Right atrium auricular region (tissue), 2 donors: ENCODE measurements at regions not wholly inside any gene's neighbourhood (a gene's known extent, or its start where the extent isn't known, plus 50 kb on each side); places are given as distances from the start of the nearest gene placed in this dataset.
A peak's percentile ranks its signal among the peaks of the same experiment; 100 is the strongest.

Source experiments
- DNase-seq: peaks from one replicate; pipeline ENCODE4 v3.0.0-alpha.2; 2019; ENCODE audit warnings: low spot score
- H3K27ac ChIP-seq, 2 donors: fragments of 200-600 bp; sonication (generic); 1 replicate in 1 of 2; 2 replicates in 1 of 2; pipeline ENCODE4 v1.5.1; 2016 to 2019
- H3K27me3 ChIP-seq, 2 donors: fragments of 200-600 bp; sonication (generic); one replicate each; pipeline versions ENCODE4 v1.5.1 to v1.6.0; 2017 to 2019
- H3K36me3 ChIP-seq: fragments of 200-600 bp; sonication (generic); one replicate; pipeline ENCODE4 v1.5.1; 2016
- H3K4me1 ChIP-seq, 2 donors: fragments of 200-600 bp; sonication (generic); one replicate each; pipeline versions ENCODE4 v1.5.1 to v1.6.0; 2017 to 2019
- H3K4me3 ChIP-seq, 2 donors: fragments of 200-600 bp; sonication (generic); 1 replicate in 1 of 2; 2 replicates in 1 of 2; pipeline ENCODE4 v1.5.1; 2017 to 2019; ENCODE audit warnings: mild to moderate bottlenecking in 1 of 2, moderate library complexity in 1 of 2
- H3K9me3 ChIP-seq, 2 donors: fragments of 200-600 bp; sonication (generic); one replicate each; pipeline ENCODE4 v1.5.1; 2019
- CTCF ChIP-seq, 2 donors: fragments of 200-600 bp; sonication (generic); IDR thresholded peaks; one replicate each; pipeline ENCODE4 v1.5.1; 2019; ENCODE audit warnings: antibody characterized with exemption in 2 of 2

GRCh38 chr2:172299741-172300140, 127.6 kb upstream of the ITGA6 start:
- DNase-seq: no peak

GRCh38 chr2:172300851-172301250, 126.5 kb upstream of the ITGA6 start:
- no peaks in the 10 kb centered on the region for H3K9me3 ChIP-seq
- no peak overlapping the region for H3K27ac ChIP-seq
- peaks cover 0 to 10% of the 10 kb centered on the region in 2 donors for H3K4me1 ChIP-seq
- no peak for DNase-seq
- H3K4me3 ChIP-seq: no peak overlapping the region
- H3K27me3 ChIP-seq: no peaks in the 10 kb centered on the region
- no peaks in the 10 kb centered on the region for H3K36me3 ChIP-seq
- no peak for TF ChIP-seq CTCF (IDR thresholded peaks at IDR 0.05)

More at GRCh38 chr2:172299741-172300140, 127.6 kb upstream of the ITGA6 start:
- Histone ChIP-seq H3K27ac (no peak overlapping the region), H3K9me3 (no peaks in the 10 kb centered on the region), H3K36me3 (no peaks in the 10 kb centered on the region), H3K4me3 (no peak overlapping the region), H3K4me1 (peaks cover 0 to 10% of the 10 kb centered on the region in 2 donors), H3K27me3 (no peaks in the 10 kb centered on the region)
- TF ChIP-seq CTCF (IDR thresholded peaks at IDR 0.05): no peak

- no peak overlapping the region for H3K4me3 ChIP-seq
- DNase-seq: no peak
- no peak overlapping the region for H3K27ac ChIP-seq
- no peak for TF ChIP-seq CTCF (IDR thresholded peaks at IDR 0.05)
- H3K36me3 ChIP-seq: no peaks in the 10 kb centered on the region
- H3K9me3 ChIP-seq: no peaks in the 10 kb centered on the region
- H3K27me3 ChIP-seq: no peaks in the 10 kb centered on the region
- peaks cover 0 to 12% of the 10 kb centered on the region in 2 donors for H3K4me1 ChIP-seq
Observed at GRCh38 chr2:172305066-172305465, 122.3 kb upstream of the ITGA6 start.

GRCh38 chr2:172307800-172308199, 119.6 kb upstream of the ITGA6 start:
- no peak for DNase-seq
- H3K36me3 ChIP-seq: no peaks in the 10 kb centered on the region
- no peaks in the 10 kb centered on the region for H3K9me3 ChIP-seq
- peak overlapping the region in 1 of 2 donors; percentile 24 for H3K27ac ChIP-seq
- no peak overlapping the region for H3K4me3 ChIP-seq
- TF ChIP-seq CTCF (IDR thresholded peaks at IDR 0.05): no peak
- H3K4me1 ChIP-seq: peaks cover 0 to 23% of the 10 kb centered on the region in 2 donors
- H3K27me3 ChIP-seq: no peaks in the 10 kb centered on the region

GRCh38 chr2:172308253-172308935, 119.0 kb upstream of the ITGA6 start:
- Histone ChIP-seq H3K27ac (peak overlapping the region in 1 of 2 donors; percentile 24), H3K4me3 (no peak overlapping the region), H3K27me3 (no peaks in the 10 kb centered on the region), H3K9me3 (no peaks in the 10 kb centered on the region), H3K36me3 (no peaks in the 10 kb centered on the region), H3K4me1 (peaks cover 0 to 23% of the 10 kb centered on the region in 2 donors)
- no peak for TF ChIP-seq CTCF (IDR thresholded peaks at IDR 0.05)
- DNase-seq: no peak

- Histone ChIP-seq H3K27ac (peak overlapping the region in 1 of 2 donors; percentile 43), H3K4me1 (peaks cover 0 to 23% of the 10 kb centered on the region in 2 donors), H3K9me3 (no peaks in the 10 kb centered on the region), H3K27me3 (no peaks in the 10 kb centered on the region), H3K36me3 (no peaks in the 10 kb centered on the region), H3K4me3 (no peak overlapping the region)
- DNase-seq: peak; percentile 58
- TF ChIP-seq CTCF (IDR thresholded peaks at IDR 0.05): no peak
Observed at GRCh38 chr2:172311921-172312345, 115.5 kb upstream of the ITGA6 start.
